Left renal cortex interstitium (tissue), 4 donors: ENCODE measurements at regions not wholly inside any gene's neighbourhood (a gene's known extent, or its start where the extent isn't known, plus 50 kb on each side); places are given as distances from the start of the nearest gene placed in this dataset.

Experiments
- DNase-seq, 4 donors: peaks; one replicate each; pipeline ENCODE4 v3.0.0-alpha.2; 2013; ENCODE audit warnings: low read depth in 4 of 4, low spot score in 2 of 4, missing footprints in 1 of 4

- no peak for DNase-seq
Observed at GRCh38 chr6:113110211-113110610, 746.9 kb upstream of the MARCKS start.

- DNase-seq, result no peak
Observed at GRCh38 chr6:113111550-113111949, 745.6 kb upstream of the MARCKS start.

- no peak for DNase-seq
Observed at GRCh38 chr6:113112086-113112485, 745.1 kb upstream of the MARCKS start.

GRCh38 chr6:113115196-113115595 lies 741.9 kb upstream of the MARCKS start:
- DNase-seq, result no peak

- no peak for DNase-seq
Observed at GRCh38 chr6:113120224-113120581, 736.9 kb upstream of the MARCKS start.

GRCh38 chr6:113120582-113121285 lies 736.4 kb upstream of the MARCKS start:
- no peak for DNase-seq

GRCh38 chr6:113121571-113121970 lies 735.6 kb upstream of the MARCKS start:
- DNase-seq, result no peak

- no peak for DNase-seq
Observed at GRCh38 chr6:113122060-113122459, 735.1 kb upstream of the MARCKS start.

- no peak for DNase-seq
Observed at GRCh38 chr6:113125626-113126025, 731.5 kb upstream of the MARCKS start.

GRCh38 chr6:113127786-113128419 lies 729.2 kb upstream of the MARCKS start:
- no peak for DNase-seq

- DNase-seq, result no peak
Observed at GRCh38 chr6:113128661-113129060, 728.5 kb upstream of the MARCKS start.

- no peak for DNase-seq
Observed at GRCh38 chr6:113129991-113130390, 727.2 kb upstream of the MARCKS start.

- DNase-seq, result no peak
Observed at GRCh38 chr6:113137426-113137825, 719.7 kb upstream of the MARCKS start.

- no peak for DNase-seq
Observed at GRCh38 chr6:113140721-113141120, 716.4 kb upstream of the MARCKS start.

- no peak for DNase-seq
Observed at GRCh38 chr6:113141901-113142300, 715.2 kb upstream of the MARCKS start.

- no peak for DNase-seq
Observed at GRCh38 chr6:113142671-113143174, 714.4 kb upstream of the MARCKS start.

GRCh38 chr6:113143206-113143605 lies 713.9 kb upstream of the MARCKS start:
- DNase-seq, result no peak

- no peak for DNase-seq
Observed at GRCh38 chr6:113144117-113144516, 713.0 kb upstream of the MARCKS start.

GRCh38 chr6:113146878-113147277 lies 710.3 kb upstream of the MARCKS start:
- DNase-seq, result no peak

GRCh38 chr6:113147544-113147943 lies 709.6 kb upstream of the MARCKS start:
- DNase-seq, result no peak

GRCh38 chr6:113148566-113148965 lies 708.6 kb upstream of the MARCKS start:
- no peak for DNase-seq

- no peak for DNase-seq
Observed at GRCh38 chr6:113149511-113149910, 707.6 kb upstream of the MARCKS start.
